ENCODE measurements at regions not wholly inside any gene's neighbourhood (a gene's known extent, or its start where the extent isn't known, plus 50 kb on each side); places are given as distances from the start of the nearest gene placed in this dataset.
"Not testable (repeated sequence)": the region's sequence is repeated elsewhere in the genome, so short reads cannot be mapped to it uniquely, and the experiment has no call there.

DNA sequence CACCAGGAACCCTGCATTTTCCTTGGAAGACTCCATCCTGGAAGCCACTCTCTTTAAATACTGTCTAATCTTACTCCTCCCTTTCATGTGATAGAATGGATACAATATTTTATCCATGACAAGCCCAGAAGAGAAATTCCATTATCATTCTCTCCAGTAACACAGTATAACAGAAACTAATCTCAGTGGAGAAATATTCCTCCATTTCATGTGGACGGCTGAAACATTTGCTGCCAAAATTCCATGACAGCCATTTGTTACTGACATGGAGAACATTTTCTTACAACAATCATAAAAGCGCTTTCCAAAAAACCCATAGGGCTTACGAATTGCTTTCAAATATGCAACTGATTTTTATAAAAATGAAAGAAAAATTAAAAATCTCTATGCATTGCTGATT, 392.8 kb upstream of the KLF6 start:
- DNase-seq: no peak

- DNase-seq: peak; percentile 72
Measured at GRCh38 chr10:4176500-4177281, 391.7 kb upstream of the KLF6 start.

GRCh38 chr10:4174197-4174596, 389.2 kb upstream of the KLF6 start:
- peak; percentile 6 for DNase-seq

DNA sequence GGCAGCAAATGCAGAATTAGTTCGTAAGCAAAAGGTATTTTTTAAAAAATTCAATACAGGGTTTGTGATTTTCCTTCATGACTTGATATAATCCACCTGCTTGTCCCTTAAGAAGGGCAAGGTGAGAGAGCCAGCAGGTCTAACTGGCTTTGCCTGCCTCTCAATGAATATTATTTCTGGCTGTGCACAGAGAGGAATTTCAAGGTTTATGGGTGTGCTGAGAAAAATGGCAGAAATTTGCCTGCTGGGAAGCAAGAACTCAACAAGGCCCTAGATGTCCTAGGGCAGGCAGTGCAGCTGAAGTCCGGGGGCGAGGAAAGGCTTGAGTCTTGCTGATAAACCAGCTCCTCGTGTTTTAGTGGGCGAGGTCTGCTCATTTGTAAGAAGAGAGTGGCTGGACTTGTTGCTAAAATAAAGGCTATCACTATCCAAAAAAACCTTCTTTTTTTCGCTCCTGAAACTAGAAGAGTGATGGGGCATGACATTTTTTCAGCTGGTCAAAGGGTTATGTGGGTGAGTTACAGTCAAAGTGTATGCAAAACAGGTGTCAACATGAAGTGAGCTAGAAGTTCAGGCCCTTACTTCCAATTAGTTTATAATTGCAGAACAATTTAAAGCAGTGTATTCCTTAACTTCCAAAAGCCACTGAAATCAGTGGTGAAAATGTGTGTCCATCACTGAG, 385.8 kb upstream of the KLF6 start:
- DNase-seq: no peak

- DNase-seq: no peak
Measured at GRCh38 chr10:4170181-4170580, 385.2 kb upstream of the KLF6 start.

DNA sequence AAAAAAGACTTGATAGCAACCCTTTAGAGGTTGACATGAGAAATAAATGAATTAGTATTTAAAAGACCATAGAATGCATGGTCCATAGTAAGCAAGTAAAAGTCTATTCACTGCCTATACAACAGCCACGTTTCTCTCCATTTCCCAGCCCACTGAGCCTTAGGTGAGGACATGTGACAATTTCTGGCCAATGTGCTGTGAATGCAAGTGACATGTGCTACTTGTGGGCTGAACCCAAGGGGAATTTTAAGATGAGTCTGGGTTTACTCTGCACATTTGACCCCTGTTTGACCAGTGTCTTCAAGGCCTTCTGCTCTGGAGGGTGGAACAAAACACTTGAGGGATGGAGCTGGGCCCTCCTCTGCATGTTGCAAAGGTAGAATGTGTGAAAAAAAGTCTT, 384.4 kb upstream of the KLF6 start:
- DNase-seq: no peak

GRCh38 chr10:4167216-4167615, 382.2 kb upstream of the KLF6 start:
- DNase-seq: no peak

- no peak for DNase-seq
Measured at GRCh38 chr10:4162571-4163286, 377.7 kb upstream of the KLF6 start.

DNA sequence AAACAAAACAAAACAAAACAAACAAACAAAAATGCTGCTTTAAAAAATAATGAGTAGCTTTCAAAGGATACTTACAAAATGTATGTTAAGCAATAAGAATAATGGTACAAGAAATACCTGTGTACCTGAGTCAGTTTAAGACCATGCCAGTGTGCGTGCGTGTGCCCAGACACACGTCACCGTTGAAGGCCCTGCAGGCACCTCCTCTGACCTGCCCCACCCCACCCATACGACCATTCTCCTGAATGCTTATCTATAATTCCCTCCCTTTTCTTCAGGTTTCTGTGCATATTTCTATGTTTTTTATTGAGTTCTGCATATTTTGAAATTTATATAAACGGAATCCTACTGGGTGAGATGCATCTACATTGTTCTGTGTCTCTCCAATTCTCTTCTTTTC, 374.2 kb upstream of the KLF6 start:
- no peak for DNase-seq

DNA sequence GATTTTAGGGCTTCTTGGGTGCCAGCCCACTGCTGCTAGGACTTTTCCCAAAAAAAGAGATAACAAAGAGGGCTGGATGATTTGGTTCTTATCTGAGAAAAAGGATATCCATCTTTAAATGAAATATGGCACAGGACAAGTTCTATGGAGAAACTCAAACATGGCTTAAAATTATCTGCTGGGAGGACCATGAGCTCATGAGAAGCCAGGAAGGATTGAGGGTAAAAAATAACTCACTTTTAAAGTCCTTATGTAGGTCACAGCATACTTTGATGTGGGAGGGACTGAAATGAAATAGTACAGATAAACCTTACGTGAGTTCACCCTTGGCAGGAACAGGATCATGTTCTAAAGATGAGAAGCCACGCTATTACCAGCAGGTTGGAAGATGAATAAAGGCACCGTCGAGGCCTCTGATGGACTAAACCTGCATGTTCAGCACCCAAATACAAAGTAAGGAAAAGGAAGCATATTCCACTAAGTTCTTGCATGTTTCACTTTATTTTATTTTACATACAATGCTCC, 369.2 kb upstream of the KLF6 start:
- DNase-seq: no peak

DNA sequence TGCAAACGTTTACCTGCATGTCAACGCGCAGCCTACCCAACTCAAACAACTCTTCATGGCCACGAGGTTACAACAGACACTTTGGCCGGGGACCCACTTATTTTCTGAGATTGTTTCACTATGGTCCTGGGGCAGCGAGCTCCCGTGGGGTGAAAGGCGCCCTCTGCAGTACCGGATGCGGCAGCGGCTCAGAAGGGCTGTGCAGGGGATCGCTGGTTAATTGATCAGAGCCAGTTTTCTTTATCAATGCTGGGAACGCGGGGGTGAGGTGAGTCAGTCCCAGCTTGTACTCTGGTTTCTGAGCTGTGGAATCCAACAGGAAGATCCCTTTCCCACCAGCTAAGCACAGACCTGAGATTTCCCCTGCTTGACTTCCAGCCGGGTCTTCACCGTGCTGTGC, 366.5 kb upstream of the KLF6 start:
- no peak for DNase-seq

DNA sequence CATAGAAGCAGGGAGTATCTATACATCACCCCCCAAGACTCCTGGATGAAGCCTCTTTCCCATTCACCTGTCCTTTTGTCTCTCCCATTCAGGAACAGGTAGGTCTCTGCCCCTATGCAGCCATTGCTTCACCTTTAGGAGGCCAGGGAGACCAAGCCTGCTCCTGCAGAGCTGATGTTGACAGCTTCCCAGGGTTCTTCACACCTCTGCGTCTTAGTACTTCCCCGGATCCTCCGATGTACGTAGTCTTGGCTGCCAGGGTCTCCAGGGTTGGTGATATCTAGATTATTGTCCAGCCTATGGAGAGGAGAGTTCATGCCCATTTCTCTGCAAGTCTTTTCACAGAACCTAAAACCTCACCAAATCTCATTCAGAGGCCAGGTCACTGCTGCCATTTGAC, 365.7 kb upstream of the KLF6 start:
- no peak for DNase-seq

DNA sequence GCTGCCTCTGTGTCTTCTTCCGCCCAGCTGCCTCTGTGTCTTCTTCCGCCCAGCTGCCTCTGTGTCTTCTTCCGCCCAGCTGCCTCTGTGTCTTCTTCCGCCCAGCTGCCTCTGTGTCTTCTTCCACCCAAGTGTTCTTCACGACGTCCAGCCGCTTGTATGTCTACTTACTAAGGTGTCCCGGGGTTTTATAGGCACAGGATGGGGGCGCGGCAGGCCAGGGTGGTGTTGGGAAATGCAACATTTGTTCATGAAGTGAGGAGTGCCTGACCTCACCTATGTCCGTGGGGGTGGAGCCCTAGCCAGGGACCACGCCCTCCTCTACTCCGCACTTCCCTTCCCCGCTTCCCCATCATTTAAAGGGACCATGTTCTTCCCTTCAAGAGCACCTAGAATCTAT, 364.5 kb upstream of the KLF6 start:
- DNase-seq: not testable (repeated sequence)

DNA sequence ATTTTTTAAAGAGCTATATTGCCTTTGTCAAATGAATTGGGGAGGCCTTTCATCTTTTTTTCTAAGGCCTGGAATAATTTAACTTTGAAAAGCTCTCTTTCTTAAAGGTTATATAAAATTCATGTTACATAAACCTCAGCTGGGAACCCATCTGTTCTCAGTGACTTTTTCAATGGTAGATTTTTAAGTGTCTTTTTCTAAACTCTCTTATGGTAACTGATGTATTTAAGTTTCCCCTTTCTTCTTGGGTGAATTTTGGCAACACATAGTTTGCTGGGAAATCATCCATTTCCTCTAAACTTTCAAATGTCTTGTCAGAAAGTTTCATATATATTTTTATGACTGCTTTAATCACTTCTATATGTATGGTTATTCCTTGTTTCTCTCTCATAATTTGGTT, 362.2 kb upstream of the KLF6 start:
- no peak for DNase-seq

GRCh38 chr10:4144817-4145216, 359.8 kb upstream of the KLF6 start:
- no peak for DNase-seq

- no peak for DNase-seq
Measured at GRCh38 chr10:4141471-4141870, 356.5 kb upstream of the KLF6 start.

- DNase-seq: no peak
Measured at GRCh38 chr10:4138146-4138721, 353.2 kb upstream of the KLF6 start.

DNA sequence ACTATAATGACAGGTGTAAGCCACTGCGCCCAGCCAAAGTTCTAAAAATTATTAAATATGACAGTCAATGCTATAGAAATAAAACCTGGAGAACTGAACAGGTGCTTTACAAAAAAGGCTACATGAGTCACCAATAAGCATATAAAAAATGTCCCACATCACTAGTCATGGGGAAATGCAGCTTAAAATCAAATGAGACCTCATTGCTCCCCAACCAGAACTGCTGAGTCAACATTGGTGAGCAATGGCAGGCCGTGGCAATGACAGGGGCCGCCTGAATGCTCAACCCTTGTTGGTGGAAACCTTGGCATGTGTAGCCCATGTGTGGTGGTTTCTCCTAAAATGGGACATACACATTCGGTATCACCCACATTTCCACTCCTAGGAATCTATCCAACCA, 352.3 kb upstream of the KLF6 start:
- DNase-seq: no peak

GRCh38 chr10:4136121-4136520, 351.1 kb upstream of the KLF6 start:
- peak; percentile 80 for DNase-seq

GRCh38 chr10:4132216-4132556, 347.2 kb upstream of the KLF6 start:
- DNase-seq: no peak

GRCh38 chr10:4131407-4132215, 346.6 kb upstream of the KLF6 start:
- DNase-seq: peak; percentile 96

- DNase-seq: peak; percentile 70
Measured at GRCh38 chr10:4130685-4131084, 345.7 kb upstream of the KLF6 start.
